ENCODE measurements at regions not wholly inside any gene's neighbourhood (a gene's known extent, or its start where the extent isn't known, plus 50 kb on each side); places are given as distances from the start of the nearest gene placed in this dataset.

DNA sequence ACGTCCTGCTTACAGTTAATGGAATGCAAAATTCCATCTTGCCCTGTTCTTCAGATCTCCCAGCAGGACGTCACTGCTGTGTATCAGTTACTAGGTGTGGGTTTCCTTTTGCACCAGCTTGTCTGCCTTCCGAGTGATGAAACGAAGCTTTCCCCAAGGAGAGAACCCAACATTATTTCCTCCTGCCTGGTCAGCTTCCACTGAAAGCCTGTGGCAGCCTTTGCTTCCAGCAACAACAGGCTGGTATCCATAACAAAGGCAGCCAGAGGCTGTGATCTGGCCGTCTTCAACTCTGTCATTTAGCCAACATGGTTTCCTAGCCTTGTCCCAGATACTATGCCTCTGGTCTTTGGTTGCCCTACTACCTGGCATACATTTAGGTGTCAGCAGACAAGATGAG is 78.9 kb upstream of the HEY2 start:
- intact Hi-C loops (cut with DNase I) = no loop called here
- DNase-seq = peak in 3 of 42 donors; percentile 4 to 20 (median 16)

DNA sequence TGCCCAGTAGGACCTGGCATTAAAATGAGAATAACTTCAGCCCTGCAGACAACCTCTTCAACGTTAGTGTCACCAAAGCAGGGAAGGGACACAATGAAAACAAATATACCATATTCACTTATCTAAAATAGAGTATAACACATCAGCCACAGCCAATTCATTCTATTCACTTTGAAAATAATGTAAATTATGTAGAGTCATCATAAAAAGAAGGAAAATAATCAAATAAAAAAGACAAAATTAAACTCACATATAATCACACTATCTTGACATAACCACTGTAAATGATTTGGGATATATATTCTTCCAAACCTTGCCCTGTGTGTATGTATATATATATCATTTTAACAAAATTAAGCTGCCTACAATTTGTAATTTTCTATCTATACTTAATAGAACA is 78.1 kb upstream of the HEY2 start:
- intact Hi-C loops (cut with DNase I) = no loop called here
- no peak for DNase-seq

DNA sequence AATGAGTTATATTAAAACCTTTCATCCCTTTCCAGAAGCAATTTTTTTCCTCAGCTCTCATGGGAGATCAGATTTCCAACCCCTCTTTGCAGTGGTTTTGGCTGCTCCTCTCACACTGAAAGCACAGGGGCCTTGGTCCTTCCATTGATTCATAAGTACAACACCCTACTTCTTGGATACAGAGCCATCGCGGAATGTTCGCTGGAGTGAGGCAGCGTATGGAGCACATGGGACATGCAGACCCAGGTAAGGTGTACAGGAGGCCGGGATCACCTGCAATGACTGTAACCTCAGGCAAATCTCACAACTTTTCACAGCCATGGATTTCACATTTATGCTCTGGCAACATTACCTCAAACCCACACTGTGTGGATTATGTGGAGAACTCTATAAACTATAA is 75.2 kb upstream of the HEY2 start:
- no peak for DNase-seq
- intact Hi-C loops (cut with DNase I) = no loop called here

DNA sequence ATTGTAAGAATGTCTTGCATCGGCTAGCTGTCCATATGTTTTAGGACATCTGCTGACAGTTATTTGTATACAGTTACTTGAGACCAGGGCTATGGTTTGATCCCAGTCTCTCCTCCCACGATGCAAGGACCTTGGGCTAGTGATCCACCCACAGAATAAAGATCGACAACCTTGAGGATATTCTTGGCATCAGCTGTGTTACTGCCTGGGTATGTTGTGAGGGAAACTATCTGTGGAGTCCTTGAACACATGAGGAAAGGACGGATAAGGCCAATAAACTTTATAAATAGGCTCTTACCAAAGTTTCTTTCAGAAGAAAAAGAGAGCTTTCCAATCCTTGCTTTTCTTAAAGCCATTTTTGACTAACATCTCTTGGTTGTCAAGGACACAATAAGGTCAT is 70.8 kb upstream of the HEY2 start:
- intact Hi-C loops (cut with DNase I) = no loop called here
- DNase-seq = no peak

DNA sequence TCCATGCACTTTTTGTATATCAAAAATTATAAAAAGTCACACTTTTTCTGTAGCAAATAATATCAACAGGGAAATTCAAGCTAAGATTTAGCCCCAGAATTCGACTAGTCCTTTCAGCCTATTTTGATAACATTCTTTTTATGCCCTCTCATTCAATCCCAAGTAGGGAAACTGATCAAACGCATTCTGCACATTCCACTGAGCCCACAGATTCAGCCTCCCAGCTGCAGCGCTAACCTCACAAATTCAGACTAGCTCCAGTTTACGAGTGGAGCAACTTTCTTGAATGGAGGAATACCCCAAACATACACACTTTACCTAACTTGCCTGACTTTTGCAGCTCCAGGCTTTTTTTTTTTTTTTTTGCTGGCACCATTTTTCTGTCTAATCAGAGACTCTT is 70.3 kb upstream of the HEY2 start:
- no peak for DNase-seq
- intact Hi-C loops (cut with DNase I) = no loop called here

DNA sequence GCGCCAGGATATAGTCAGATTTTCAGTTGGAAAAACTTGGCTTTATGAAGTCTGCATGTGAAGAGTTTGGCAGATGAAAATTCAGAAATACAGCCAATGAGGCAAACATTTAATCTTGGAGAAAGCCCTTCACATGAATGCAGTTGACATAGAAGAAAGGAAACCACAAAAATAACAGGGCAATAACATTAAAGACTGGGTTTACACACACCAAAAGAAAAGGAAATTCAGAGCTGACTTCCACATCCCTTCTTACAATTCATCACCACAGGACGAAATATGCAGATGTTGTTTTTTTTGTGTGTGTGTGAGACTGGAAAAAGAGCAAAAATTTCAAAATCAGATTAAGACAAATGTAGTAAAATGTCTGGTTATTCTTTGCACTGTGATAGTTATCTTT is 69.8 kb upstream of the HEY2 start:
- DNase-seq = no peak
- intact Hi-C loops (cut with DNase I) = no loop called here

DNA sequence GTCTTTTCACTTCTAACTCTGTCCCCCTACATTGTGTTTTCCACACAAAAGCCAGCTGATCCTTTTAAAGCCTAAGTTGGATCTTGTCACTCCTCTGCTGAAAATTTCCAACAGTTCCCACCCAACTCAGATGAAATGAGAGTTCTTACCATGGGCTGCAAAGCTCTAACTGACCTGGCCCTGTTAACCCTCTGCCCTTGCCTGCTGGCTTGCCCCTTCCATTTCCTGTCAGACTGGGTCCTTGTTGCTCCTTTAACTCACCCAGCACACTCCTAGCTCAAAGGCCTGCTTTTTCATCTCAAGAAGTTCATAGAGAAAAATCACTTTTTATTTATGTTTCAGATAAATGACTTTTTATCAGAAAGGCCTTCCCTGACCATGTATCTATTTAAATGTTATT is 66.5 kb upstream of the HEY2 start:
- DNase-seq = no peak
- intact Hi-C loops (cut with DNase I) = no loop called here

DNA sequence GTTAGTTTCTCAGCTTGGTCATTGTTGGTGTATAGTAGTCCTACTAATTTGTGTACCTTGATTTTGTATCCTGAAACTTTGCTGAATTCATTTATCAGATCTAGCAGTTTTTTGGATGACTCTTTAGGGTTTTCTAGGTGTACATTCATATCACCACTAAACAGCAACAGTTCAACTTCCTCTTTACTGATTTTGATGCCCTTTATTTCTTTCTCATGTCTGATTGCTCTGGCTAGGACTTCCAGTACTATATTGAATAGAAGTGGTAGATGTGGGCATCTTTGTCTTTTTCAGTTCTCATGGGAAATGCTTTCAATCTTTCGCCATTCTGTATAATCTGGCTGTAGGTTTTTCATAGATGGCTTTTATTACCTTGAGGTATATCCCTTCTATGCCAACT is 61.3 kb upstream of the HEY2 start:
- DNase-seq = no peak
- intact Hi-C loops (cut with DNase I) = no loop called here

DNA sequence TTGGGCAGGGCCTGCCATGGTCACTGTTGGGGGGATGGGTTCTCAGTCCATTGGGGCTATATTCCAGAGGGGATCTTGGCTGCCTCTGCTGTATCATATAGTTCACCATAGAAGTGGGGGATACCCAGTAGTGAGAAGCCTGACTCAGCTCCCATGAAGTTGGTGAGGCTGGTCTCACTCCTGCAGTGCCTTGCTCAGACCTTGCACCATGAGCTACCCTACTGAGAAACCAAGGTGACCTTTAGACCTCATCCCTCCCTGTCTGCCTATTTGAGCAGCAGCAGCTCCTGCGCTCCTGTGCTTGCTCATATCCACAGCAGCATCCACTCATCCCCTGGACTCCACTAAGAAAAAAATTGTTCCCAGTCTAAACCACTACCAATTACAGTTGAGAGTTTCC is 56.0 kb upstream of the HEY2 start:
- intact Hi-C loops (cut with DNase I) = no loop called here

DNA sequence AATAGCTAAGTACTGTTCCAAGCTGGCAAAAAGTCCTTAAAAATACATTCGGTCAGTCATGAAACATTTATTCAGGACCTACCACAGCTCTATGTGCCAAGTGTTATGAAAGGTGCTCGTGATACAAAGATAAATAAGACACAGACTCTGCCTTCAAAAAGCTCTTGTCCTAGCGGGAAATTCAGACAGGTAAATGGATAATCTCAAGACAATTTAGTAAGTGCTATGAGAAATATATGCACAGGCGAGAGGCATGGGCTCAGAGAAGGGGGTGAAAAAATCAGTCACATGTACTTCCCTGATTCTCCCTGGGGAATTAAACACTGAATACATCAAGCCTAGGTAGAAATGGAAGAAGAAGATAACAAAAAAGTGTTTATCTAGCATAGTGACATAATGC is 49.8 kb upstream of the HEY2 start:
- intact Hi-C loops (cut with DNase I) = no loop called here
- no peak for DNase-seq

More for the DNA sequence above, 56.0 kb upstream of the HEY2 start:
- DNase-seq = no peak
